GM19463 (cell line): ENCODE measurements at regions not wholly inside any gene's neighbourhood (a gene's known extent, or its start where the extent isn't known, plus 50 kb on each side); places are given as distances from the start of the nearest gene placed in this dataset.
"Not testable (repeated sequence)": the region's sequence is repeated elsewhere in the genome, so short reads cannot be mapped to it uniquely, and the experiment has no call there.

ENCODE experiments used
- ATAC-seq: cut with Tn5 transposase; IDR thresholded peaks from one replicate; pipeline ENCODE4 v1.9.1; 2021; ENCODE audit warnings: mild to moderate bottlenecking, moderate library complexity; ENCODE audit not compliant: unreplicated experiment

GRCh38 chr10:65360497-65360896 lies 1565.3 kb upstream of the LRRTM3 start:
- no peak for ATAC-seq

GRCh38 chr10:65365878-65366277 lies 1560.0 kb upstream of the LRRTM3 start:
- no peak for ATAC-seq

DNA sequence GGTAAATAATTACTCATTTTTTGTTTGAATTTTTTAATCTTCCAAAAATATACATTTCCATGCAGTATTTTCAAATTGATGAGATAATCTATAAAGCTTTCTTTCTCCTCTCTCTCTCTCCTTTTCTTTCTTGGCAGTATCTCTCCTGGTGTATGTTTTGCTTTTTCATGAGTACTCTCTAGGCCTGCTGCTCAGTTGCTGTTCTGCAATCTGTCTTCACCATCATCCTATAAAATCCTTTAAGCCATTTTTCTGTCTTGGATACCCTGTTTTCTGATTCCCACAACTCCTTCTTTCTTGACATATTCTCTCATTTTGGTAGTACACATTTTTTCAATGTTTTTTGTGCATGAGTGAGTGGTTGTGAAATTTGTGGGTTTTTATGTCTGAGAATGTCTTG lies 1558.1 kb upstream of the LRRTM3 start:
- ATAC-seq: no peak

DNA sequence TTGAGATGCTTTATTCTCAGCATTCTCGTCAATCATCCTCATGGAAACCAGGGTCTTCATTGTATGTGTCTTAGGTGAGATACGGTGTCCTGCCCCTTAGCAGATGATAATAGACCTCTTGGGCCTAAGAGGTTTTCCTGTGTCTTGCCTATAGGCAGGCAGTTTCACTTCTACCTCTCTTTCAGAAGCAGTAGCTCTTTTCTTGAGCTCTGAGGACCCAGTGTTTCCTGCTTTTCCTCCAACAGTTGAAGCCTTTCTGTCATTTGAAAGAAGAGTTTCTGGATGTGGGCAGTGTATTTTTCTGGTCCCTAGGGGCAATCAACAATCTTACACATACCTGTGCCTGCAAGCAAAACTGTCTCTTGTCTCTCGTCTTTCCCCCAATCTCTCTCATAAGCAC lies 1550.3 kb upstream of the LRRTM3 start:
- no peak for ATAC-seq

GRCh38 chr10:65377687-65378086 lies 1548.1 kb upstream of the LRRTM3 start:
- ATAC-seq: no peak

DNA sequence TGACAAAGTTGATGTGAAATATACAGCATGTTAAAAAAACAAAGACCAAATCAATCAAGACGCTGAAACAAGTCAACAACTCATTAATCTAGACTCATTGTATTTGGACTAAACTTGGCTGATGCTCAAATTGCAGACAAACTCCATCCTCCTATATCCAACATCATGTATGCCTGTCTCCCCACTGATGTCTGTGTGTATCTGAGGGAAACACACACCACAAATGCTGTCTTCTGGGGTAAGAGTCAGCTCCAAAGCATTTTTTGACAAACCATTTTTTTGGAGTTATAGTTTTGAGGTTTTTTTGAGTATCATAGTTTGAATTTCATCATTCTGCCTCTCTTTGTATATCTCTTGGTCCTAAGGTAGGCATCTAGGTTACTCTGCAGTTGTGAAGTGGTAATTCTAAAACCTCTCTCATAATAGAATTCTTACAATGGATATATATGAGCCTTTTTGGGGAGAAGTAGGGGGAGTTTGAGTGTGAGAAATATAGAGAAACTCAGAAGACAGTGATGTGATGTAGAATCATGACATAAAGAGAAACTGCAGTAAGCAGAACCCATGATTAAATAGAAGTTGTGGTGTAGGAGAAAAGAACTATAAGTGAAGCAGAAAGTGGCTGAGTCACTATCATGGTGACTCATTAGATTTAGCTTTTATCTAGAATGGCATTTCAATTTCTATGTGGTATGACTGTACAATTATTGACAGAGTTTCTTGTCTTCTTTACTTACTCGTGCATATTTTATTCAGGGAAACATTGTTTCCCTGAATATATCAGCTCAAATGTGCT lies 1531.1 kb upstream of the LRRTM3 start:
- peak; percentile 56 for ATAC-seq

DNA sequence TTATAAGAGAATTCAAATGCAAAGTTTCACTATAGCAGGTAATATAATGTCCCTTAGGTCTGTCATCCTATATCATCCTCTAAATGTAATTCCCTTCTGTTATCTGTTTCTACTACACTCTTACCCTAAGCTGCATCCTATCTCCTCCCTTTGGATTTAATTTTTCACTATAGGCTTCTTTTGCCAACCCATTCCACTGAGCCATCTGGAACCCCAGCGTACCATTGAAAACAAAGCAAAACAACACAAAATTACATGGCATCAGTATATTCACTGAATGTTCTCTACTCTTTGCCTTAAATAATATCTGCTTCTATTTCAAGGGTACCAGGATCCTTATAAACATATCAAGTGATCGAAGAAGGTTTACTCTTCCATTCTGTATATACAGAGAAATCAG lies 1530.2 kb upstream of the LRRTM3 start:
- ATAC-seq: no peak

DNA sequence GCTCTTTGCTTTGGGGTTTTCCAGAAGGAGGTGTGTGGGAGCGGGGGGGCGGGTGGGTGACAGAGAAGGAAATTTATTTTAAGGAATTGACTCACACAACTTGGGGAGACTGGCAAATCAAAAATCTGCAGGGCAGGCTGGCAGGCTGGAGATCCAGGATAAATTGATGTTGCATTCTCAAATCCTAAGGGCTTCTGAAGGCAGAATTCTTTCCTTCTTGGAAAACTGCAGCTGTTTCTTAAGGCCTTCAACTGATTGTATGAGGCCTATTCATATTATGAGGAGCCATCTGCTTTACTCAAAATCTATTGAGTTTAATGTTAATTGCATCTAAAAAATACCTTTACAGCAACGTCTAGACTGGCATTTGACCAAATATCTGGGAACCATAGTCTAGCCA lies 1528.8 kb upstream of the LRRTM3 start:
- no peak for ATAC-seq

- ATAC-seq: no peak
Measured at GRCh38 chr10:65408401-65408800, 1517.4 kb upstream of the LRRTM3 start.

GRCh38 chr10:65413001-65413400 lies 1512.8 kb upstream of the LRRTM3 start:
- ATAC-seq: no peak

DNA sequence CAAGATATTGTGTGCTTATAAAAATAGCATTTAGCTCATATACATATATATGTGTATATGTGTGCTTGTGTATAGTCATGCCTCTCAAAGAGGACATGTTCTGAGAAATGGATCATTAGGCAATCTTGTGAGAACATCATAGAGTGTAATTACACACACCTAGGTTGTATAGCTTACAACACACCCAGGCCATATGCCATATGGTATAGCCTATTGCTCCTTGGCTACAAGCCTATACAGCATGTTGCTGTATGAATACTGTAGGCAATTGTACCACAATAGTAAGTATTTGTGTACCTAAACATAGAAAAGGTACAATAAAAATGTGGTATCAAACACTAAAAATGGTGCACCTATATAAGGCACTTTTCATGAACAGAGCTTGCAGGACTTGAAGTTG lies 1510.5 kb upstream of the LRRTM3 start:
- no peak for ATAC-seq

DNA sequence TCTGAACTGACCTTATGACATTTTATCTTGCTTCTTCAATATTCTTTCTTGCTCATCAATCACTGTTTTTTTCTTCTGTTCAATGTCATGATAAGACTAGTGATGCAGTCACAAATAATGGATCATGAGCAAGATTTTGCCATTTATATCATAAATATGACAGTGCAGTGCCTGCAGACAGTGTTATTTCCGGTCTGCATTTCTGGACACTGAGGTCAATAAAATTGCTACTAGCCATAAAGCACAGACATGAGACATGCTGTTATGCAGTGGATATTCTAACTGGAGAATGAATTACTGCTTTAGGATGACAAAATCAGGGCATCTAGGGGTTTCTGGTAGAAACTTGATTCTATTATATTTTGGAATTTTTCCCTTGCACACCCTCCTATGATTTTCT lies 1509.7 kb upstream of the LRRTM3 start:
- no peak for ATAC-seq

DNA sequence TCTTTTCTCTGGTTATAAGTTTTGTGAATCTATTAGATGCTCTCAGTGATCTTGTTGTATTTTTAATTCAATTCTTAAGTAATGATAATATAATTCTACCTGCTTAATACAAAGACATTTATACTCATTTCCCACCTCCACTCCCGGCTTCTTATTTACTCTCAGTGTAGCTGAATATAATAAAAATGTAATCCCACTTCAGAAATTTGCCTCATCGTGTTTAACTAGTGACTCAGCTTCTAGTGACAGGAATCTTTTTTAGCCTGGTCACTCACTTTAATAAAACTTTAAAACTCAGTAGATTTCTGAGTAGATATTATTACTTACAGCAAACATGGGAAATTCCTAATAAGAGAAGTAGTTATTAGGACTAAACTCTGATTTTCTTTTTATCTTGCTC lies 1506.2 kb upstream of the LRRTM3 start:
- ATAC-seq: no peak

- no peak for ATAC-seq
Measured at GRCh38 chr10:65423043-65423442, 1502.8 kb upstream of the LRRTM3 start.

GRCh38 chr10:65429381-65429780 lies 1496.5 kb upstream of the LRRTM3 start:
- ATAC-seq: not testable (repeated sequence)

DNA sequence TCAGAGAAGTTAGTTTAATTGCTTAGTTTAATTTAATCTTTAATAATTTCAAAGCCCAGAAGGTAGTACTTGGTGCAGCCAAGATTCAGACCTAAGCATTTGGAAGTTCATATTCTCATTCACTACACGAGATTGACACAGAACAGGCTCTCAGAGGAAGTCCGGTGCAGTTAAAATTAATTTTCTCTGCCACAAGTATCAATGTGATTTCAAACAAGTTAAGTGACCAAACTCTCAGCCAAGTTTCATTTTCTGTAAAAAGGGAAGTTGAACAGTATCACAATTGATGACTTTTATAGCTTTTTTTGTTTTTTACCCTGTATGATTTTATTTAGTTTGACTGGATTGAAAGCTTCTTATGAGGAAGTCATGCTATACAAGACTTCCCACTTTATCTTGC lies 1494.9 kb upstream of the LRRTM3 start:
- ATAC-seq: peak; percentile 78

GRCh38 chr10:65470986-65471385 lies 1454.8 kb upstream of the LRRTM3 start:
- ATAC-seq: no peak

DNA sequence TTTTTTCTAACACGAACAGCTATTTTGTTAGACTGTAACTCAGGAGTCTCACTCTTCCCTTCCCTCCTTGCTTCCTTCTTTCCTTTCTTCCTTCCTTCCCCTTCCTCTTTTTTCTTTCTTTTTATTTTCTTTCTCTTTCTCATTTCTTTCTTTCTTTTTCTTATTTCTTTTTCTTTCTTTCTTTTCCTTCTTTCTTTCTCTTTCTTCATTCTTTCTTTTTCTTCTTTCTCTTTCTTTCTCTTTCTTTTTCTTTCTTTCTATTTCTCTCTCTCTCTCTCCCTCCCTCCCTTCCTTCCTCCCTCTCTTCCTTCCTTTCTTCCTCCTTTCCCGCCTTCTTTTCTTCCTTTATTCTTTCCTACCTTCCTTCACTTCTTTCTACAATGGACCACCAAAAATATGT lies 1443.0 kb upstream of the LRRTM3 start:
- ATAC-seq: no peak

DNA sequence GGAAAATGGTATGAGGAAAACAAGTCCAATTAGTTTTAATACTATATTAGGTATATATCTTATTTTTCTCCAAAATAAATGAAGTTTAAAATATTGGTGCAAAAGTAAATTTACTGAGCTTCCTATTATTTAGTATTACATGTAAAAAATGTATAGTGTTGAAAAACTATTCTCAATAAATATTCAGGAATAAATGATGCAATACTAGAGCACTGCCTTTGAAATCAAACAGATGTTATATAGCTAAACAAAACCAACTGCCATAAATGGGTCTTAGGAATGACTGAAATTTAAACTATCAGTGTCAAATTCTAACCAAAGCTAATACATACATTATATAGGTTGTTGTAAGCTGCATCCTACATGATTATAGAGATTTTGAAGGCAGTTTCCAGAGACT lies 1434.0 kb upstream of the LRRTM3 start:
- ATAC-seq: no peak

DNA sequence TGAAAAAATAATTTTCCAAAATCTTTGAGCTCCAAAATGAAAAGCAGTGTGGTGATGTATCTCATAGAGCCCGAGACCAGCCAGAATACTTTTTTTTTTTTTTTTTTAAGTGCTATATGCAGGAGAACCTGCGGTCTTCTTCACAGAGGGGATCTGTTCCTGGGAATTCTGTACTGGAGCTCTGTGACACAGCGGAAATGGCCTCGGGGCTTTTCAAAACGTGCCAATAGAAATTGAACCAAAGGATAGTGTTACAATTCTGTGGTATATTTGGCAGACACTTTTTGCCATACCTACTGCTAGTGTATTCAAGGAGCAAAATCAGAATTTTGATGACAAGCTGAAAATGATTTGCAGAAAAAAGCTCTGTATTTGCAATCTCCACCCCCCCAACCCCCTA lies 1429.3 kb upstream of the LRRTM3 start:
- no peak for ATAC-seq

DNA sequence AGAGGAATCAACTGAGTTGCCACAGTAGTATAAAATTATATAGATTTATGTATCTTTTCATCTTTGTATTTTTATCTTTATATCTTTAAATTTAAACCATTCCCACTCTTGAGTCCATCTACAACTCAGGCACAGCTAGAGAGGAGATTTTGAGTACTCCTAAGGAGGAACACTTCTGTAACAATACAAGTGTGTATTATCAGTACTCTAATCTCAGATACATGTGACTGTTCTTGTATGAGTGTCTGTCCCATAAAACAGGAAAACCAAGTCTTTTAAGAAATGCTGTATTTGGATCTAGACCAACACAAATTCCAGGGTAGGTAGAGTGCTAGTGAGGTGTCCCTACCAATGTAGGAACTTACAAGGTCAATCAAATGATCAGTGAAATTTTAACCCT lies 1428.0 kb upstream of the LRRTM3 start:
- no peak for ATAC-seq

DNA sequence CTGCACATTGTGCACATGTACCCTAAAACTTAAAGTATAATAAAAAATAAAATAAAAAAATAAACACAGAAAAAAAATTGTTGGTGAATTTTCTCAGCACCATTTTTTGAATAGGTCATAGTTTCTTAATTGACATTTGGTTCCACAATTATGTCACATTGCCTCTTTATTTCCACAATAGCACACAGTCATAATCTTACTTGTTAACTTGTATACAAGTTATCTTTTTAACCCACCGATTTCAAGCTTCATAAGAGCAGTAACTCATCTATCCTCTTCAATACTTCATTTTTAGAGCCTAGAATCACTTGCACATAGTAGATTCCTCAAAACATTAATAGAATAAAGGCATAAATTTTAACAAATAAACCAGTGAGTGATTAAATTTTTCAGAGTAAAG lies 1425.1 kb upstream of the LRRTM3 start:
- ATAC-seq: peak; percentile 22

GRCh38 chr10:65501259-65501658 lies 1424.6 kb upstream of the LRRTM3 start:
- ATAC-seq: peak; percentile 94
